ENCODE measurements at regions not wholly inside any gene's neighbourhood (a gene's known extent, or its start where the extent isn't known, plus 50 kb on each side); places are given as distances from the start of the nearest gene placed in this dataset.

DNA sequence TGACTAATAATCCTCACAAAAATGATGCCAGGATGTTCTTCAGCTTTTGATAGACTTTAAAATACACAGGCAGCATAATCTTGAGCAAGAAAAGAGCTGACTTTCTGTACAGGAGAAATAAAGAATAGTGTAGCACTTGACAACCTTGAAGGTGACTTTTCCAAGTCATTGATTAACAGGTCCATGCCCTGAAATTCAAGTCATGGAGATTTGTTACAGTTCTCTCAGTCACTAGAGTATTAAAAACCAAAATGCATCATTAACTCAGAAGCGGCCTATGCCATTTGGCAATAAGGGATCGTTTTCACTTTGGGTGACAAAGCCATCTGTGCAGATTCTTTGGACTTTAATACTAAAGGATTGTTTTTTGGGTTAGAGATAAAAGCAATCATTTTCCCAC lies 692.7 kb upstream of the SGO1 start:
- H3K36me3 ChIP-seq, result no peaks in the 10 kb centered on the region
- no peak overlapping the region for H3K27ac ChIP-seq
- no peak overlapping the region for H3K4me3 ChIP-seq
- H3K9me3 ChIP-seq, result peaks cover 0 to 20% (median 6%) of the 10 kb centered on the region in 8 donors
- intact Hi-C loops (cut with DNase I; ENCODE audit: low total_unique reads), result no loop called here
- WGBS, 5 donors, result 84 to 93% (median 87%) methylated on average over 2 of the region's 2 CpGs
- no peaks in the 10 kb centered on the region for H3K4me1 ChIP-seq
- DNase-seq, result no peak
- H3K27me3 ChIP-seq (replicated peaks in 1 of 7), result no peaks in the 10 kb centered on the region
- TF ChIP-seq POLR2A (IDR thresholded peaks at IDR 0.05), result no peak
- no peak for TF ChIP-seq POLR2AphosphoS5 (IDR thresholded peaks at IDR 0.05)
- TF ChIP-seq, protein P1, sequence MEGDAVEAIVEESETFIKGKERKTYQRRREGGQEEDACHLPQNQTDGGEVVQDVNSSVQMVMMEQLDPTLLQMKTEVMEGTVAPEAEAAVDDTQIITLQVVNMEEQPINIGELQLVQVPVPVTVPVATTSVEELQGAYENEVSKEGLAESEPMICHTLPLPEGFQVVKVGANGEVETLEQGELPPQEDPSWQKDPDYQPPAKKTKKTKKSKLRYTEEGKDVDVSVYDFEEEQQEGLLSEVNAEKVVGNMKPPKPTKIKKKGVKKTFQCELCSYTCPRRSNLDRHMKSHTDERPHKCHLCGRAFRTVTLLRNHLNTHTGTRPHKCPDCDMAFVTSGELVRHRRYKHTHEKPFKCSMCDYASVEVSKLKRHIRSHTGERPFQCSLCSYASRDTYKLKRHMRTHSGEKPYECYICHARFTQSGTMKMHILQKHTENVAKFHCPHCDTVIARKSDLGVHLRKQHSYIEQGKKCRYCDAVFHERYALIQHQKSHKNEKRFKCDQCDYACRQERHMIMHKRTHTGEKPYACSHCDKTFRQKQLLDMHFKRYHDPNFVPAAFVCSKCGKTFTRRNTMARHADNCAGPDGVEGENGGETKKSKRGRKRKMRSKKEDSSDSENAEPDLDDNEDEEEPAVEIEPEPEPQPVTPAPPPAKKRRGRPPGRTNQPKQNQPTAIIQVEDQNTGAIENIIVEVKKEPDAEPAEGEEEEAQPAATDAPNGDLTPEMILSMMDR (IDR thresholded peaks at IDR 0.05 in 8 of 11, conservative IDR thresholded peaks at IDR 0.05 in 3 of 11), result no peak

DNA sequence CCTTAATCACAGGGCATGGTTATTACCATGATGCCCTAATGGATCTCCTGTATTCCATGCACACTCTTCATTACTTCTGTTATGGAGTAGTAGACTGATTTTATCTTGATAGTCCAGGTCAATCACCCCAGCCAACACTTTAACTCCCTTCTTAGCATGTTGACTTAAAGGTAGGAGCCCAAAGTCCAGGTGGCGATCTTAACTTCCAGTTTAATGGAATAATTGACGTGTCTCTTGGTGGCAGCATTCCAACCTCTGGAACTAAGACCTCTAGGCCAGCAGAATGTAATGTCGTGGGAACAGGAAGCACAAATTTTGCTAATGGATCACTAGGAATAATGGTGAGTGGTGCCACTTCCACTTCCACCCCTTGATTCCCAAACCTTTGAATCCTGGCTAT lies 687.2 kb upstream of the SGO1 start:
- Histone ChIP-seq H3K36me3 (no peaks in the 10 kb centered on the region), H3K27me3 (replicated peaks in 1 of 7) (no peaks in the 10 kb centered on the region), H3K4me1 (no peaks in the 10 kb centered on the region), H3K4me3 (no peak overlapping the region), H3K9me3 (peaks cover 0 to 30% (median 11%) of the 10 kb centered on the region in 8 donors), H3K27ac (no peak overlapping the region)
- intact Hi-C loops (cut with DNase I; ENCODE audit: low total_unique reads), result no loop called here
- TF ChIP-seq POLR2AphosphoS5 (IDR thresholded peaks at IDR 0.05) (no peak), POLR2A (IDR thresholded peaks at IDR 0.05) (no peak)
- TF ChIP-seq, protein P1 (IDR thresholded peaks at IDR 0.05 in 8 of 11, conservative IDR thresholded peaks at IDR 0.05 in 3 of 11), result no peak
- WGBS, 5 donors, result 77 to 86% (median 85%) methylated on average over 3 of the region's 3 CpGs
- DNase-seq, result no peak

DNA sequence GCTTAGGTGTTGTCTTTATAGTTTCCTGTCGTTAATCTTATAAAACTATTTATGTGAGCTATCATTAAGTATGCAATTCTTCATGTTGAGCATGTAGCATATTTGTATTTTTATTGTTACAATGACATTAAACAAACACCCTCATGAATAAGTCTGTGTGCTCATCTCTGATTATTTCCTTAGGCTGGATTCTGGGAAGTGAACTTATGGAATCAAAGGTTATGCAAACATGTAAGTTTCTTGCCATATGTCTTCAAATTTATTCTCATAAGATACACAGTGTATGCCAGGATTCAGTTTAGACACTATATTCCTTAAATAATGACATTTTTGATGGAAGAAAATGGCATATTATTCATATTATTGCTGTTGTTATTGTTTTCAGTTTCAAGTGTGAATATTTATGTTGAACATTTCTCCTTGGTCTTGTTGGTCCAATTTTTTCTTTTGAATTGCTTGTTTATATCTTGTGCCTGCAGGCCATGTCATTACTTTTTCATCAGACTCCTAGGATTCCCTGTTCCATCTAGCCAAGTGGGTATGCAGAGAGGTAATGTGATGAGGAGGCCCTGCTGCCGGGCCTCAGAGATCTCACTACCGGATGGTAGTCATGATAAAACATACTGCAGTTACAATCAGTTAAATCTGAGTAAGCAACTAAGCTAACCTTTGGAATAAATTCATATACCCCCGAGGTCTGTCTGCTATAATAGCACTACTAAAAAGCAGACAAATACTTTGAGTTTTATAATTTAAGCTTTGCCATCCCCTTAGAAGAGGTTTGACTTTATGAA lies 684.3 kb upstream of the SGO1 start:
- WGBS, 5 donors, result 71 to 86% (median 75%) methylated on average over 4 of the region's 4 CpGs
- no peaks in the 10 kb centered on the region for H3K36me3 ChIP-seq
- H3K4me1 ChIP-seq, result no peaks in the 10 kb centered on the region
- TF ChIP-seq POLR2A (IDR thresholded peaks at IDR 0.05) (no peak), POLR2AphosphoS5 (IDR thresholded peaks at IDR 0.05) (no peak)
- TF ChIP-seq, protein P1 (IDR thresholded peaks at IDR 0.05 in 8 of 11, conservative IDR thresholded peaks at IDR 0.05 in 3 of 11), result no peak
- intact Hi-C loops (cut with DNase I; ENCODE audit: low total_unique reads), result no loop called here
- no peaks in the 10 kb centered on the region for H3K27me3 ChIP-seq (replicated peaks in 1 of 7)
- H3K4me3 ChIP-seq, result no peak overlapping the region
- DNase-seq, result no peak
- peaks cover 0 to 19% (median 7%) of the 10 kb centered on the region in 8 donors for H3K9me3 ChIP-seq
- H3K27ac ChIP-seq, result no peak overlapping the region

DNA sequence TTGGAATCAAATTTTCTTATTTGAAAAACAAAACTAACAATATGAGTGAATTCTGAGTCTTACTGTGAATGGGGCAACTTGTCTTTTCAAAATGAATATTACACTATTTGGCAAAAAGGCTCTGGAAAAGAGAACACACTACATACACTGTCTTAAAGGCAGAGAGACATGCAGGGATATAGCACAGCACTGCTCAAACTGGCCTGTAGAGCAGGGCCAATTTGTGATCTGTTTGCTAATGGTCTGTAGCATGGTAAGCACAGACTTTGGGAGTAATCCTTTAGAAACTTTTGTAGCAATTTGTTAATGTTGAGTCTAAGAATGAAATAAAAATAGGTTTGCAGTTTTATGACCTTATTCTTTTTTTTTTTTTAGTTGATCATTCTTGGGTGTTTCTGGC lies 679.8 kb upstream of the SGO1 start:
- Histone ChIP-seq H3K36me3 (no peaks in the 10 kb centered on the region), H3K4me3 (no peak overlapping the region), H3K27ac (no peak overlapping the region), H3K9me3 (peaks cover 0 to 27% (median 17%) of the 10 kb centered on the region in 8 donors), H3K4me1 (no peaks in the 10 kb centered on the region), H3K27me3 (replicated peaks in 1 of 7) (no peaks in the 10 kb centered on the region)
- no peak for DNase-seq
- intact Hi-C loops (cut with DNase I; ENCODE audit: low total_unique reads), result no loop called here
- TF ChIP-seq, protein P1 (IDR thresholded peaks at IDR 0.05 in 8 of 11, conservative IDR thresholded peaks at IDR 0.05 in 3 of 11), result no peak
- no peak for TF ChIP-seq POLR2A (IDR thresholded peaks at IDR 0.05)
- TF ChIP-seq POLR2AphosphoS5 (IDR thresholded peaks at IDR 0.05), result no peak

Data from spleen (tissue), 11 donors.